IMR-90 (cell line): ENCODE measurements at regions not wholly inside any gene's neighbourhood (a gene's known extent, or its start where the extent isn't known, plus 50 kb on each side); places are given as distances from the start of the nearest gene placed in this dataset.

ENCODE experiments used
- ATAC-seq: fragments of 200-7000 bp; cut with Tn5 transposase; 2 replicates; pipeline ENCODE4 v1.9.1; 2020; ENCODE audit warnings: low read depth, mild to moderate bottlenecking, moderate library complexity
- BruUV-seq: library from RNA; stranded (reverse); fragments of 400-500 nt; replicated peaks from 2 replicates; lab custom pipeline; 2021; lab: Mats Ljungman, UMichigan
- CTCF ChIA-PET: fragments of 300-600 bp; formaldehyde crosslinking; extraction: SDS; loops from one replicate; lab custom pipeline; 2021; ENCODE audit warnings: antibody characterized with exemption; lab: Yijun Ruan, JAX
- POLR2A ChIA-PET: fragments of 300-600 bp; sonication (Branson Sonifier 250); formaldehyde crosslinking; loops from one replicate; lab custom pipeline; 2022; ENCODE audit warnings: antibody characterized with exemption; ENCODE audit not compliant: unreplicated experiment; lab: Charles Lee
- DNase-seq: peaks from one replicate; pipeline ENCODE4 v3.0.0; 2013
- H2AFZ ChIP-seq: replicated peaks from 2 replicates; pipeline ENCODE3; 2013; ENCODE audit warnings: low read length, mild to moderate bottlenecking; ENCODE audit not compliant: poor library complexity
- H2AK5ac ChIP-seq: 2 replicates; pipeline ENCODE4 v1.6.1; 2013; ENCODE audit warnings: low read depth, low read length, inconsistent platforms
- H2AK9ac ChIP-seq: replicated peaks from 2 replicates; pipeline ENCODE3; 2013; ENCODE audit warnings: mild to moderate bottlenecking, low read depth, low read length, moderate library complexity; ENCODE audit not compliant: poor library complexity
- H2BK120ac ChIP-seq: 2 replicates; pipeline ENCODE4 v1.6.1; 2013; ENCODE audit warnings: low read depth, low read length, inconsistent platforms
- H2BK15ac ChIP-seq: 3 replicates; pipeline ENCODE4 v1.6.1; 2013; ENCODE audit warnings: low read depth, low read length, inconsistent platforms
- H2BK20ac ChIP-seq: 2 replicates; pipeline ENCODE4 v1.6.1; 2013; ENCODE audit warnings: low read depth, mild to moderate bottlenecking, inconsistent platforms, low read length, moderate library complexity
- H2BK5ac ChIP-seq: 2 replicates; pipeline ENCODE4 v1.6.1; 2013; ENCODE audit warnings: mild to moderate bottlenecking, low read depth, low read length, inconsistent platforms; ENCODE audit not compliant: poor library complexity, severe bottlenecking
- H3K14ac ChIP-seq: replicated peaks from 2 replicates; pipeline ENCODE4 v1.6.1; 2013; ENCODE audit warnings: low read depth, low read length, inconsistent platforms
- H3K18ac ChIP-seq: 2 replicates; pipeline ENCODE4 v1.6.1; 2013; ENCODE audit warnings: low read depth, low read length, control low read depth
- H3K23ac ChIP-seq: 2 replicates; pipeline ENCODE4 v1.6.1; 2013; ENCODE audit warnings: low read depth, low read length, inconsistent platforms
- H3K27ac ChIP-seq: 2 replicates; pipeline ENCODE4 v1.5.1; 2013; ENCODE audit warnings: mild to moderate bottlenecking, control low read depth, low read length; ENCODE audit not compliant: insufficient read depth
- H3K27me3 ChIP-seq: 2 replicates; pipeline ENCODE4 v1.6.1; 2013; ENCODE audit warnings: low read length; ENCODE audit not compliant: control insufficient read depth, insufficient read depth
- H3K36me3 ChIP-seq: 2 replicates; pipeline ENCODE4 v1.6.1; 2013; ENCODE audit warnings: low read length, mixed read lengths; ENCODE audit not compliant: control insufficient read depth, insufficient read depth
- H3K4ac ChIP-seq: 2 replicates; pipeline ENCODE4 v1.6.1; 2013; ENCODE audit warnings: low read depth, low read length, inconsistent platforms
- H3K4me1 ChIP-seq: 2 replicates; pipeline ENCODE4 v1.6.1; 2013; ENCODE audit warnings: low read length, mixed read lengths; ENCODE audit not compliant: control insufficient read depth, insufficient read depth
- H3K4me2 ChIP-seq: 2 replicates; pipeline ENCODE4 v1.6.1; 2013; ENCODE audit warnings: low read depth, mild to moderate bottlenecking, control low read depth, low read length, moderate library complexity
- H3K4me3 ChIP-seq: 2 replicates; pipeline ENCODE4 v1.5.1; 2013; ENCODE audit warnings: low read depth, mild to moderate bottlenecking, control low read depth, low read length, moderate library complexity; ENCODE audit not compliant: insufficient read depth
- H3K56ac ChIP-seq: 2 replicates; pipeline ENCODE4 v1.6.1; 2013; ENCODE audit warnings: low read length, inconsistent platforms; ENCODE audit not compliant: insufficient read depth; ENCODE audit errors: extremely low read depth
- H3K79me1 ChIP-seq, 2 experiments: 2 replicates each; pipeline ENCODE4 v1.6.1; 2013; ENCODE audit warnings: low read length in 2 of 2, inconsistent platforms in 1 of 2, low read depth in 1 of 2
- H3K9ac ChIP-seq: 2 replicates; pipeline ENCODE4 v1.6.1; 2013; ENCODE audit warnings: low read depth, low read length, control low read depth
- H3K9me1 ChIP-seq: 2 replicates; pipeline ENCODE4 v1.6.1; 2013; ENCODE audit warnings: low read length, inconsistent platforms; ENCODE audit not compliant: insufficient read depth
- H3K9me3 ChIP-seq: 2 replicates; pipeline ENCODE4 v1.6.1; 2013; ENCODE audit warnings: low read length; ENCODE audit not compliant: control insufficient read depth, insufficient read depth
- H4K20me1 ChIP-seq: 2 replicates; pipeline ENCODE4 v1.6.1; 2013; ENCODE audit warnings: low read length, inconsistent platforms; ENCODE audit not compliant: insufficient read depth
- H4K5ac ChIP-seq: 2 replicates; pipeline ENCODE4 v1.6.1; 2013; ENCODE audit warnings: mild to moderate bottlenecking, low read depth, low read length, control low read depth
- H4K8ac ChIP-seq, 2 experiments: 2 replicates each; pipeline ENCODE4 v1.6.1; 2013; ENCODE audit warnings: low read depth in 2 of 2, low read length in 2 of 2, control low read depth in 1 of 2, inconsistent platforms in 1 of 2
- H4K91ac ChIP-seq: 2 replicates; pipeline ENCODE4 v1.6.1; 2013; ENCODE audit warnings: low read depth, low read length, inconsistent platforms; ENCODE audit not compliant: insufficient read depth
- CTCF ChIP-seq: conservative IDR thresholded peaks from 2 replicates; pipeline ENCODE4 v1.5.1; 2012; ENCODE audit warnings: mild to moderate bottlenecking, low read depth, low read length, improper control_type of control experiment
- FOS ChIP-seq: fragments of 150-350 bp; IDR thresholded peaks from 2 replicates; pipeline ENCODE4 v1.6.1; 2016; ENCODE audit warnings: low read depth, low read length
- MAFK ChIP-seq: IDR thresholded peaks from 2 replicates; pipeline ENCODE4 v1.6.1; 2012; ENCODE audit warnings: low read depth, low read length, improper control_type of control experiment
- MAZ ChIP-seq: IDR thresholded peaks from 2 replicates; pipeline ENCODE4 v1.6.1; 2012; ENCODE audit warnings: low read depth, mild to moderate bottlenecking, low read length, improper control_type of control experiment, moderate library complexity, borderline replicate concordance
- MXI1 ChIP-seq: IDR thresholded peaks from 2 replicates; pipeline ENCODE4 v1.6.1; 2012; ENCODE audit warnings: low read depth, mild to moderate bottlenecking, low read length, moderate library complexity, borderline replicate concordance
- RCOR1 ChIP-seq: IDR thresholded peaks from 2 replicates; pipeline ENCODE4 v1.6.1; 2012; ENCODE audit warnings: mild to moderate bottlenecking, low read length, improper control_type of control experiment; ENCODE audit not compliant: insufficient replicate concordance
- SMC3 ChIP-seq: fragments of 150-350 bp; IDR thresholded peaks from 2 replicates; pipeline ENCODE4 v1.6.1; 2016; ENCODE audit warnings: low read depth, mild to moderate bottlenecking, antibody characterized with exemption, low read length, moderate library complexity
- USF2 ChIP-seq: fragments of 150-350 bp; IDR thresholded peaks from 2 replicates; pipeline ENCODE4 v1.6.1; 2017; ENCODE audit warnings: mild to moderate bottlenecking, antibody characterized with exemption, low read length, low read depth
- WGBS, 2 experiments: methylation state at CpG; one replicate each; pipeline versions ENCODE4 v1.1.5 to v1.1.7; 2013; ENCODE audit warnings: missing lambda C conversion rate in 2 of 2; ENCODE audit not compliant: insufficient read length in 1 of 2; ENCODE audit errors: extremely low coverage in 2 of 2; 5-methylcytosine and 5-hydroxymethylcytosine counted together
- dilution Hi-C: fragments of 300-500 bp; cut with HindIII; formaldehyde crosslinking; loops from one replicate; pipeline ENCODE4 v1.14.3; 2018; ENCODE audit warnings: low sequenced_read_pairs; ENCODE audit not compliant: unreplicated experiment
- in situ Hi-C: fragments of 300-500 bp; cut with MboI; formaldehyde crosslinking; loops from 3 replicates; pipeline ENCODE4 v1.14.3; 2019; ENCODE audit warnings: low sequenced_read_pairs, inconsistent platforms, mixed read lengths
- intact Hi-C: fragments of 100-400 bp; cut with micrococcal nuclease; formaldehyde crosslinking; loops from 2 replicates; pipeline ENCODE4 v1.10.0; 2022

- Histone ChIP-seq H2BK120ac (no peak overlapping the region), H3K4me2 (no peak overlapping the region), H2BK15ac (no peak overlapping the region), H3K79me1 (no peaks in the 10 kb centered on the region), H4K91ac (no peak overlapping the region), H4K20me1 (no peaks in the 10 kb centered on the region), H4K8ac (no peak overlapping the region), H3K4me1 (no peaks in the 10 kb centered on the region), H3K9ac (no peak overlapping the region), H4K5ac (no peak overlapping the region), H3K23ac (no peak overlapping the region), H3K9me3 (no peaks in the 10 kb centered on the region), H2AK5ac (no peak overlapping the region), H3K36me3 (no peaks in the 10 kb centered on the region), H3K9me1 (no peaks in the 10 kb centered on the region), H3K27me3 (no peaks in the 10 kb centered on the region), H2BK20ac (no peak overlapping the region), H3K14ac (no peak overlapping the region), H3K4ac (no peak overlapping the region), H3K18ac (no peak overlapping the region), H2AFZ (no peak overlapping the region), H3K4me3 (no peak overlapping the region), H3K56ac (no peak overlapping the region), H2BK5ac (no peak overlapping the region), H3K27ac (no peak overlapping the region), H2AK9ac (no peak overlapping the region)
- TF ChIP-seq MAFK (no peak), MXI1 (no peak), USF2 (no peak), RCOR1 (no peak), CTCF (no peak), SMC3 (no peak), MAZ (no peak), FOS (no peak)
- dilution Hi-C loops, result no loop called here
- in situ Hi-C loops, result no loop called here
- intact Hi-C loops, result no loop called here
- BruUV-seq, result no TSS peak
- CTCF ChIA-PET, result no interaction called here
- POLR2A ChIA-PET, result no interaction called here
- WGBS, 2 experiments, result no CpG with 5 or more reads among the region's 4 CpGs
- DNase-seq, result no peak
- no peak for ATAC-seq
These were observed 624.8 kb downstream of the DACH1 start for GRCh38 chr13:71242201-71242600.
